ENCODE measurements at regions not wholly inside any gene's neighbourhood (a gene's known extent, or its start where the extent isn't known, plus 50 kb on each side); places are given as distances from the start of the nearest gene placed in this dataset.

- TF ChIP-seq IRF1 (CRISPR knock-in tag; IDR thresholded peaks at IDR 0.05), result no peak
- TF ChIP-seq TP53 (CRISPR knock-in tag; IDR thresholded peaks at IDR 0.05), result no peak
- no peak for TF ChIP-seq HMGA2 (CRISPR knock-in tag; IDR thresholded peaks at IDR 0.05)
- no peak for TF ChIP-seq SMAD3 (CRISPR knock-in tag; IDR thresholded peaks at IDR 0.05; ENCODE audit: borderline replicate concordance)
Observed at GRCh38 chr1:5704561-5705514, 287.4 kb downstream of the NPHP4 start (continued).

GRCh38 chr1:5701642-5702041 lies 290.6 kb downstream of the NPHP4 start:
- ChIA-PET POLR2A (no interaction called here), CTCF (no interaction called here)
- Mint-ChIP-seq H3K4me1 (no peaks in the 10 kb centered on the region), H3K27me3 (ENCODE audit: low read depth) (peaks cover 5% of the 10 kb centered on the region; the same call in 1 of the 2 replicates), H3K27ac (no peak overlapping the region), H3K9me3 (peaks cover 19% of the 10 kb centered on the region), H3K4me3 (no peak overlapping the region), H3K36me3 (peaks cover 3% of the 10 kb centered on the region)
- DNase-seq (ENCODE audit: low spot score), result no peak
- no peak for ATAC-seq
- TF ChIP-seq PREB (CRISPR knock-in tag; IDR thresholded peaks at IDR 0.05; ENCODE audit: borderline replicate concordance) (no peak), ZNF425 (CRISPR knock-in tag; conservative IDR thresholded peaks at IDR 0.05) (no peak), TEAD4 (CRISPR knock-in tag; IDR thresholded peaks at IDR 0.05) (no peak), KAT7 (CRISPR knock-in tag; IDR thresholded peaks at IDR 0.05; ENCODE audit: borderline replicate concordance) (no peak)

- no peak for ATAC-seq
Observed at GRCh38 chr1:5693568-5693967, 298.7 kb downstream of the NPHP4 start.

GRCh38 chr1:5692664-5693063 lies 299.6 kb downstream of the NPHP4 start:
- no peak for ATAC-seq
- ChIA-PET POLR2A (no interaction called here), CTCF (interaction anchor here (0.7 kb wide), 1 partner anchor 53 kb away, joined by 3 read pairs; no protein-coding TSS in a partner anchor)
- Mint-ChIP-seq H3K36me3 (no peaks in the 10 kb centered on the region; the same call in 1 of the 2 replicates), H3K4me3 (no peak overlapping the region), H3K27me3 (ENCODE audit: low read depth) (peaks cover 9% of the 10 kb centered on the region; the same call in 1 of the 2 replicates), H3K27ac (no peak overlapping the region), H3K9me3 (peaks cover 30% of the 10 kb centered on the region), H3K4me1 (peaks cover 14% of the 10 kb centered on the region)
- DNase-seq (ENCODE audit: low spot score), result no peak
- TF ChIP-seq TCF7 (CRISPR knock-in tag; IDR thresholded peaks at IDR 0.05; ENCODE audit: low read depth), result no peak
- TF ChIP-seq STAT6 (CRISPR knock-in tag; conservative IDR thresholded peaks at IDR 0.05; ENCODE audit: low read depth), result no peak
- no peak for TF ChIP-seq NR3C1 (CRISPR knock-in tag; conservative IDR thresholded peaks at IDR 0.05; ENCODE audit: low read depth)
- no peak for TF ChIP-seq NFATC4 (CRISPR knock-in tag; IDR thresholded peaks at IDR 0.05)
- no peak for TF ChIP-seq ESRRA (CRISPR knock-in tag; IDR thresholded peaks at IDR 0.05; ENCODE audit: borderline replicate concordance)
- TF ChIP-seq CREM (CRISPR knock-in tag; IDR thresholded peaks at IDR 0.05), result no peak
- TF ChIP-seq NFE2L1 (CRISPR knock-in tag; IDR thresholded peaks at IDR 0.05), result no peak
- no peak for TF ChIP-seq PRRX2 (CRISPR knock-in tag; IDR thresholded peaks at IDR 0.05)

More at GRCh38 chr1:5693568-5693967, 298.7 kb downstream of the NPHP4 start:
- CTCF ChIA-PET, result no interaction called here
- no peak overlapping the region for H3K27ac Mint-ChIP-seq
- POLR2A ChIA-PET, result no interaction called here
- no peak overlapping the region for H3K4me3 Mint-ChIP-seq
- no peaks in the 10 kb centered on the region; the same call in none of the 2 replicates for H3K36me3 Mint-ChIP-seq
- no peak for TF ChIP-seq SOX15 (CRISPR knock-in tag; IDR thresholded peaks at IDR 0.05)
- no peak for TF ChIP-seq SMAD3 (CRISPR knock-in tag; IDR thresholded peaks at IDR 0.05; ENCODE audit: borderline replicate concordance)
- no peak for TF ChIP-seq NFE2L1 (CRISPR knock-in tag; IDR thresholded peaks at IDR 0.05)
- TF ChIP-seq RELA (CRISPR knock-in tag; IDR thresholded peaks at IDR 0.05; ENCODE audit: borderline replicate concordance), result no peak
- no peak for TF ChIP-seq ZSCAN18 (CRISPR knock-in tag; IDR thresholded peaks at IDR 0.05)
- no peak for TF ChIP-seq ZNF219 (CRISPR knock-in tag; IDR thresholded peaks at IDR 0.05; ENCODE audit: borderline replicate concordance)
- no peak for TF ChIP-seq ZNF317 (CRISPR knock-in tag; IDR thresholded peaks at IDR 0.05; ENCODE audit: borderline replicate concordance, low read depth)
- H3K27me3 Mint-ChIP-seq (ENCODE audit: low read depth), result peaks cover 9% of the 10 kb centered on the region; the same call in 1 of the 2 replicates
- no peak for DNase-seq (ENCODE audit: low spot score)
- peaks cover 26% of the 10 kb centered on the region for H3K9me3 Mint-ChIP-seq
- H3K4me1 Mint-ChIP-seq, result peaks cover 14% of the 10 kb centered on the region

Data from WTC11 (cell line).